ENCODE measurements at regions not wholly inside any gene's neighbourhood (a gene's known extent, or its start where the extent isn't known, plus 50 kb on each side); places are given as distances from the start of the nearest gene placed in this dataset.
"Not testable (repeated sequence)": the region's sequence is repeated elsewhere in the genome, so short reads cannot be mapped to it uniquely, and the experiment has no call there.

DNA sequence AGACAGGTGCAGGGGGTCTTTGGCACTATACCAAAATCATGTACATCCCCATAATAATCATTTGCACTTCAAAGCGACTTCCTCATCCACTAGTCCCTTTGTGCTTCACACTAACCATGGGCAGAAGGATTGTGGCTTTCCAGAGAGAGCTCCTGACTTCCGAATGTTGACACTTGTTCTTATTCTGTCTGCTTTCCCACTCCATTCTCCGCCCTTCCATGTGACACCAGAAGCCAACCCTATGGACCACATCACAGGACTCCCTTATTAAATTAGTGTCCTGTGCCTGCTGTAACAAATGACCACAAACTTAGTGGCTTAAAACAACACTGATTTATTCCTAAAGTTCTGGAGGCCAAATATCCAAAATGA lies 91.6 kb downstream of the CMC2 start:
- no peak for DNase-seq (ENCODE audit: low spot score)

DNA sequence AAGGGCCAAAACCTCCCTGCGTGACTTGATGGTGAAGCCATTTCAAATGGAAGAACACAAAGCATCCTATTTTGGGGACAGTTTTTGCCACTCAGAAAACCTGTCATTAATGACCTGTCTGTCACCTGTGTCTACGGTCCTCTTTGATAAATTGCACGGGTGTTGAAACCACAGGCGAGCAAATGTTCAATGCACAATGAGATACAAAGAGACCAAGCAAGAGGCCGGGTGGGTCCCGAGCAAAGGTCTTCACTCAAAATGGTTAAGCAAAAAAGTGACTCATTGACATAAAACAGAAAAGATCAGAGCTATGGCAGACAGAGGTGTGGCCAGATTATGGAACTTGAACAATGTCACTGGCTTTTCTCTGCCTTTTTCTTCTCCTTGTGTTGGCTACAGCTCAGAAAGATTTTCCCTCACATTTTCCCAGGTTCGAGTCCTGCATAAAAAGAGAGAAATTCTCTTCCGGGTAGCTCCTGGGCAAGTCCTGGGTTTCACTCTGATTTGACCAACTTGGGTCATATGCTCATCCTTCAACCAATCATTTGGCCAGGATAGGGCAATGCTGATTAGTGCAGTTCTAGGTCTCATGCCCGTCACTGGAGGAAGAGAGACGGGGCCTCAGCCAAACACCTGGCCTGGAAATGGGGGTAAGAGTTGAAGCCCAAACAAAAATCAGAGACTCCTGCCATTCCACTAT lies 92.2 kb downstream of the CMC2 start:
- DNase-seq (ENCODE audit: low spot score): no peak

DNA sequence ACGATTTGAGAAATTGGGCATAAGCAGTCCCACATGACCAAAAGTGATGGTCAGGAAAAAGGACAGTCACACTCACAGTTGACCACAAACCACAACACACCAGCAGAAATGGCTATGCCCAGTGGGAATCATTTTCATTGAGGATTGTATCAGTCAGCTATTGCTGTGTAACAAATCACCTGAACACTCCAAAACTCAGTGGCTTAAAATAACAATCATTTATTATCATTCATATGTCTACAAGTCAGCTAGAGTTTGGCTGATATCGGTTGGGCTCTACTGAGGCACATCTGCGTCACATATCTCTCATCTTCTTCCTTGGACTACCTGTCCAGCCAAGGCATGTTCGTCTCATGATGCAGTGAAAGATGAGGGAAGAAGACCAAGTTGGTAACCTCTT lies 93.3 kb downstream of the CMC2 start:
- DNase-seq (ENCODE audit: low spot score): no peak

DNA sequence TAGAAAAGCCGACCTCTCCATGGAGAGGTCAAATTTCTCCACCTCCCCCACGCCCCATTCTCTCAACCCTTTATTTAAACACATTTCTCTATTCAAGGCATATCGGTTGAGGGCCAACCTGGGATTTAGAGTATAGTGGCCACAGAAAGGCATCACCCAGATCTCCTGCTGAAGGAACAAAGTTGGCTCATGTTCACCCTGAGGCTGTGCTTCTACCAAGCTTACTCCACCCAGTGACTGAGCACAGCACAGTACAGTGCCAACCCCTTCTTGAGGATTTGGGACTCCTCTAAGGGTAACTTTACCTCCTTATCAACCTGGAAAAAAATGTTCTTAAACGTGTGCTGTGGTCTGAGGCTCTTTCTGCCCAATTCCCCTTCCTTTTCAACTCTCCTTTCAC lies 94.0 kb downstream of the CMC2 start:
- DNase-seq (ENCODE audit: low spot score): no peak

DNA sequence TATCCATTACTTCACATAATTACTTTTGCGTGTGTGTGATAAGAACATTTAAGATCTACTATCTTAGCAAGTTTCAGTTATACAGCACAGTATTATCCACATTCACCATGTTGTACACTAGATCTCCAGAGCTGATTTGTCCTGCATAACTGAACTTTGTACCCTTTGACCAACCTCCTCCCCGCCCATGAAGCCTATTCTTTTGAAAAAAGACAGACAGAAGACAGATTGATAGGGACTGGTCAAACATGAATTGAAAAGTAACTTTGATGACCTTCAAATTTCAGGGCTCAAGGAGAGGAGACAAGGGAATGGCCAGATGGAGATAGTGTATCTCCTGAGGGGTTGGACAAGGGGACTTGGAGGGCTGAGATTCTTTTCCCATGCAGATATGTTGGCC lies 96.3 kb downstream of the CMC2 start:
- no peak for DNase-seq (ENCODE audit: low spot score)

DNA sequence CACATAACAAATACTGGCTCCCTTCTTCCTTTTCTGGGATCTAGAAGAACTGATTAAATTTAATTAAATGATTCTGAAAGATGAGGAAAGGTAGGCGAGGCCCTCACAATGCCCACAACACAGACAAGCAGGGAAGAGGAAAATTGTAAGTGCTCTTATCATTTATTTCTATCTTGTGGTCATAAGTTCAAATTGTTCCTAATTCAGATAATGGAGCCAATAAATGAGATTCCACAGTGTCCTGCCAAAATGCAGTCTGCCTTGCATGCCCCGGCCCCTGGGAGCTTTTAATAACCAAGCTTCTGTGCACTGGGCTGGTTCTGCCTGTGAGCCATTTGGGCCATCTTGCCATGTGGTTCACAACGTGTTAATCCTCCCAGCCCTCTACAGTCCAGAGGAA lies 97.0 kb downstream of the CMC2 start:
- DNase-seq (ENCODE audit: low spot score): no peak

DNA sequence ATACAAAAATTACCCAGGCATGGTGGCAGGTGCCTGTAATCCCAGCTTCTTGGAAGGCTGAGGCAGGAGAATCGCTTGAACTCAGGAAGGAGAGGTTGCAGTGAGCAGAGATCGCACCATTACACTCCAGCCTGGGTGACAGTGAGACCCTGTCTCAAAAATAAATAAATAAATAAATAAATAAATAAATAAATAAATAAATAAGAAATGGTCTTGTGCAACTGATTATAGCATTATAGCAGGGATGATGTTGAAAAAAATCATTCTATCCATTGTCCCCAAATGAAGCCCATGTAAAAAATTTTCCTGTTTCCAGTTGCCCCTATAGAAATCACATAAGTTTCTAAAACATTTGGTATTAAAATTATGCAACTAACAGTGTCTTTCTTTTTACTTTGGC lies 100.5 kb downstream of the CMC2 start:
- DNase-seq (ENCODE audit: low spot score): not testable (repeated sequence)

DNA sequence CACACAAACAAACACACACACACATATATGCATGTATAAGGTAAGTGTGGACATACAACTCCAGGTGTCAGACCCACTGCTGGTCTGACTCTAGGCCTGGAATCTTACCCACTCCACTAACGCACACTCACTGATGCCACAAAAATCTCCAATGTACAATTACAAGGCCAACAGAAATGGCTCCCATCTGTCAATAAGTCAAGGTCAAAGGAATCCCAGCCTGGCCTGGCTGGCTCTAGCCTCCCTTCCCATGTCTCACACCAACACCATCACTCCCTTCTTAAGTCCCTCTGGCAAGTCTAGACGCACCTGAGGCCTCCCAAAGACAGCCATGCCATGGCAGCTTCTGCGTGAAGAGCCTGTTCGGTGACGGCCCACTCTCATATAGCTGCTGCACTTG lies 99.2 kb upstream of the CDYL2 start:
- DNase-seq (ENCODE audit: low spot score): no peak

DNA sequence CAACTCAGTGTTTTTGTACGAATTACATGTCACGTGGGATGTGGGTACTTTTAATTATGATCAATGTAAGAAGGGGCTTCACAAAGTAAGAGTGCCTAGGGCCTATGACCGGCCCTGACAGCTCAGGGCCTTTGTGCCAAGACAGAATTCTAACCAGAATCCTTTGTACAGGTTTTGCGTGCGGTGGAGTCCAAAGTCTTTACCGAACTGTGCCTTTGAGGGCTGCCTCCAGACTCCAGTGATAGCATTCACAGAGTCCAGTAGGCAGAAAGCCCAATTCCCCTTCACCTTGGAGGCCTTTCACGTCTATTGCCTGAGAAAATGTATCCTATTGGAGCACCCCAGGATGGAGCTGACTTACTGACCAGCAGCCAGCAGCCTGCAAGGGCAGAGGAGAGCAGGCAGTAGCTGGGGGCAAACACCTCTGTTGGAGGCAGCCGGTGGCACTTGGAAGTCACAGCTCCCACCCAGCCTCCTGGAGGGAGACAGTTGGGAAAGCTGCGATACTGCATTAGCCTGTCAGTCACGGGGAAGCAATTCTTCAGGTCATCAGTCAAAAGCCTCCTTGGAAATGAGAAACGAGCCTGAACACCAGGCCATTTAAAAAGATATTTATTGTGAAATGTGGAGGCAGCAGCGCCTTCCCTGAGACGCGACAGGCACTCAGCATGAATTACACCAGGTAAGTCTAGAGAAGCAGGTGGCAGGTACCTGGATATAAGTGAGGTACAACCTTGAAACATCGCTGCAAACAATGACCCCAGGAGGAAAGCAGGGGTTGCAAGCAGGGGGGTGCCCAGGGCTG lies 98.1 kb upstream of the CDYL2 start:
- DNase-seq (ENCODE audit: low spot score): no peak

DNA sequence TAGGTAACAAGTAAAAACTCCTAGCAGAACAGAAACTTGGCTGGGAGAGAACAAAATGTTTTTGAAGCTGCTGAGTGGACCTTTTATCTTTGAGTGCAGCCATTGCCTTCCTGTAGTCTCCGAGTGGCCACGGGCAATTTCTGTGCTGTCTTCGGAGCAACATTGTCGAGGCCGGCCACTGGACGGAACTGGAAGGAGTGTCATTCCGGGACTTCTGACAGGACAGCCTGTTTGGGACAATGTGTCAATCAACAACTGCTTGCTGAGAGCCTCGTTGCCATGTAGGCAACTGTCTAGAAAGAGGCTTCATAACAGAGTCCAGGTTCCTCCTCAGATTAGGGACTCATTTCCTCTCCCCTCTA lies 96.2 kb upstream of the CDYL2 start:
- no peak for DNase-seq (ENCODE audit: low spot score)

DNA sequence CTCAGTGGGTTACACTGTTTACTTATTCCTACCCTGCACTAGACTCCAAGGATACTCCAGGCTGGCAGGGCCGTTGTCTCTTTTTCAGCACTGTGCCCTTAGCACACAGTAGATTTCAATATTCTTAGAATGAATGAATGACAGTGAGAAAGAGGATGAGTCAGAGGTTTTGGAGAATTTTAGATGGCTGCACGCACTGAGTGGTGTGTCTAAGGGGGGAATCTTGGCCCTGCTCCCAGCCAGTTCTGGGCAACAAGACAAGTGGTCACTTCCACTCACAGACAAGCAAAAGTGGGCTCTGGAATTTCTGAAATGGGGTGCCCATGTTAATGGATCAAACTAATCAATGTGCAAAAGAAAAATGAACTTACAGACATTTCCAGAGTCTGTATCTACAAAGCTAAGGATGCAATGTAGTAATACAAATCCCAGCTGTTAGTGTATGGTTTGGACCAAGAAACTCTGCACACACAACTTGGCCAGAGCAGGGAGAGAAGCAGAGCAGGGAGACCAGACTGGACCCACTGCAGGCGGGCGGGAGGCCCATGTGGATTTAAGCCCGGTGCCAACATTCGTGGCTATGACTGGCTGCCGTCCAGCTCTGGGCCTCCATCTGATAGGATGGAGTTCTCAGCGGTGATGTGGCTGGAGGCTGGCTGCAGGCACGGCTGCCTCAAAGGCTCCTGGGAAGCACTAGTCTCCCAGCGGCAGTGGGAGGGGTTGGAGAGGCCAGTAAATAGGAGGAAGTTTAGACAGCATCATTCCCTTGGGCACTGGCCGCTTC lies 95.6 kb upstream of the CDYL2 start:
- peak; percentile 66 for DNase-seq (ENCODE audit: low spot score)

DNA sequence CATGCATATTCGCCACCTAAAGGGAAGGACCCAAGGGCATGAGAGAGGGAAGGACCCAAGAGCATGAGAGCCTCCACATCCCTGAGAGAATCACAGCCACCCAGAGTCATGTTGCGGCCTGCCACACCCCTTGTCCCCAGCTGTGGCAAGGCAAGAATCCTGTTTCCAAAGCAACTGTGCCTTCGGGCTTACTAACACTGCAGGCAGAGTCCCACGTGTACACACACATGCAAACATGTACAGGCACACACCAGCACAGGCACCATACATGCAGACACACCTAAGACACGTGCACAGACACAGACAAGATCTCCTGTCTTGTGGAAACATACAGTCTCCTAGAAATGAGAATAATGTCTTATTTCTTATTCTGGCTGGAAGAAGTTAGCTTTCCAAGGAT lies 92.4 kb upstream of the CDYL2 start:
- DNase-seq (ENCODE audit: low spot score): no peak

DNA sequence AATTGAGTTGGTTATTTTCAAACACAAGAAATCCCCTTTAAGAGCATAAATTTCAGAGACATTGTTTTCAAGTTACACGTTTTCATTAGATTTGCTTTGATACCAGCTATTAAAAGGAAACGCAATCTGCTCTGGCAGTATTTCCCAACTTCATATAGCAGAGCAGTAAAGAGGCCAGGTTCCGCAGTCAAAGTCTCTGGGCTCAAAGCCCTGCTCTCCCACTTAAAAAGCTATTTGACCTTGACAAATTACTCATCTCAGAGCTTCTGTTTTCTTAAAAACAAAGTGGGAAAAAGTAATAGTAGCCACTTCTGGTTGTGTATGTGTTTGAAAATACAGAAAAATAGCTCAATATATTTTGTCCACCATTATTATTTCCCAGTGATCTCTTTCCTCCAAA lies 89.7 kb upstream of the CDYL2 start:
- no peak for DNase-seq (ENCODE audit: low spot score)

DNA sequence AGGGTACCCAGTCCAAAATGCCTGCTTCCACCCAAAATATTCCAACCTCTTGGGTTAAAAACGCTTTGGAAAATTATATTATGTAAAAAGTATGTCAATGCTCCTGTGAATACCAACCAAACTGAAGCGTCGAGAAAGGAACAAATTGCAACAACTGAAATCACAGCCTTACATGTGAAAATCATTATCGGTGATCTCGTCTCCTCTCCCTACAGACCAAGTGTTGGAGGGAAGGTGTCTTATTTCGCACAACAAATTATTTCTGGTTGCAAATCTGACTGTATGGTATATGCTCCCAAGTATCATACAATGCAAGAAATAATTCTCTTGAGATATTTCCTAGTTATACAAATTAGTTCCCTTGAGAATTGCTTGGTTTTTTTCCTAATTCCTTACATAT lies 89.3 kb upstream of the CDYL2 start:
- DNase-seq (ENCODE audit: low spot score): no peak

DNA sequence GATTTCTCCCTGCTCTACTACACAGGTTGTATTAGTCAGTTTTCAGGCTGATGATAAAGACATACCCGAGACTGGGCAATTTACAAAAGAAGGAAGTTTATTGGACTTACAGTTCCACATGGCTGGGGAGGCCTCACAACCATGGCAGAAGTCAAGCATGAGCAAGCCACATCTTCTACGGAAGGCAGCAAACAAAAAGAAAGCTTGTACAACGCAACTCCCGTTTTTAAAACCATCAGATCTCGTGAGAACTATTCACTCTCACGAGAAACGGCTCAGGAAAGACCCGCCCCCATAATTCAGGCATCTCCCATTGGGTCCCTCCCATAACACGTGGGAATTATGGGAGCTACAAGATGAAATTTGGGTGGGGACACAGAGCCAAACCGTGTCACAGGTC lies 88.0 kb upstream of the CDYL2 start:
- DNase-seq (ENCODE audit: low spot score): not testable (repeated sequence)

DNA sequence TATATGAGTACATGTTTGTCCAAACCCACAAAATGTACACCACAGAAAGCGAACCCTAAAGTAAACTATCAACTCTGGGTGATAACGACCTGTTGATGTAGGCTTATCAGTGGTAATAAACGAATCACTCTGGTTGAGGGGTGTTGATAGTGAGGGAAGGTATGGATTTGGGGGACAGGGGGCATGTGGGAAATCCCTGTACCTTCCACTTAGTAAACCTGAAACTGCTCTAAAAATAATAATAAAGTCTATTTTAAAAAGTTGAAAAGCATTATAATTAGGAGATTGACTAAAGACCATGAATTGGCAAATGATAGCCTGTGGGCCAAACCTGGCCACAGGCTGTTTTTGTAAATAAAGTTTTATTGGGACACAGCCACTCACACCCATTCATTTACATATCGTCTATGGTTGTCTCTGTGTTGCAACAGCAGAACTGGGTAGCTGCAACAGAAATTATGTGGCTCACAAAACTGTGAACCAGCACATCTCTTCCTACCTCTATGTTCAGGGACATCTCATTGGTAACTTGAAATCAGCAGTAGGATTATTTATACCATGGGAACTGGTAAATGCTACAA lies 85.5 kb upstream of the CDYL2 start:
- DNase-seq (ENCODE audit: low spot score): no peak

DNA sequence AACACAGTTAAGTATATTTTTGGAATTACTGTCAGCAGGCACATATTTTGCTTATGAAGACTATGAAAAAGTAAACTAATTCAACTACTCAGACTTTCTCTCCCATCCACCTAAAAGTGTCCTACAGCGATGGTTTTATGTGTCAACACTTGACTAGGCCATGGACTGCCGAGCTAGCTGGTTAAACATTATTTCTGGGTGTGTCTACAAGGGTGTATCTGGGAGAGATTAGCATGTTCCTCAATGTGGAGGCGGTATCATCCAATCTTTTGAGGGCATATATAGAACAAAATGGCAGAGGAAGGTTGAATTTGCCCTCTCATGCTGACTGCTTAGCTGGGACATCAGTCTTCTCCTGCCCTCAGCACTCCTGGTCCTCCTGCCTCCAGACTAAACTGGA lies 82.7 kb upstream of the CDYL2 start:
- no peak for DNase-seq (ENCODE audit: low spot score)

DNA sequence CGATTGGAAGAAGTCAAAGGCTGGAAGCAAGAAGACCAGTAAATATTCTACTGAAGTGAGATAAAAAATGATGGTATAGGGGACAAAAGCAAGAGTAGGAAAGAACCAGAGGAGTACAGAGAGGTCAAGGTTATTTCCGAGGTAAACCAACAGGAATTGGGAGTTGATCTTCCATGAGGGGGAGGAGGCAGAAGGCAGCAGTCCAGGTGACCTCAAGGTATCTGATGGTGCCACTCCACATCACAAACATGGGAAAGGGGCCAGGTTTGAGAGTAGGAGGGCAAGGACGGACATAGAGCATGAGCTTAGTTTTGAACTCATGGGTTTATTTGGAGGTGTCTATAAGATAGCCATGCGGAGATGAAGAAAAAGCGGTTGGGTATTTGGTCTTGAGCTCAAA lies 79.4 kb upstream of the CDYL2 start:
- no peak for DNase-seq (ENCODE audit: low spot score)

DNA sequence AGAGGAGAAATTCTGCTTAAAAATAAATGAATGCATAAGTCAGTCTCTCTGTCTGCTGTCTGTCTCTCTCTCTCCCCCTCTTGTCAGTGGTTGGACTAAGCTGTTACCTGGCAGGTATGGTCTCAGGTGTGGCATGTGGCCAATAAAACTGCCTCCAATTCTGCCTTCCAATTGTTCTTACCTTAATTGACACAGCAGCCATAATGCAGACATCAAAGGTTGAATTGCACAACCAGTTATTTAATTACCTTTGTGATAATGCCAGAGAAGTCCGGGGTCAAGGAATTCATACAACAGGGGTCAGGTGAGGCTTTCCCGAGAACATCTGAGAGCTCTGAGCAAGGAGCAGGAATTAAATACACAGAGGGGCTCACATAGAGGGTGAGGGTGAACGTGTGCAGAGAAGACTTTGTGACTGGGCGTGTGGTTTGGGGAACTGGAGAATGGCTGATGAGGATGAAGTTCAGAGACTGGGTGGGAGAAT lies 78.8 kb upstream of the CDYL2 start:
- no peak for DNase-seq (ENCODE audit: low spot score)

DNA sequence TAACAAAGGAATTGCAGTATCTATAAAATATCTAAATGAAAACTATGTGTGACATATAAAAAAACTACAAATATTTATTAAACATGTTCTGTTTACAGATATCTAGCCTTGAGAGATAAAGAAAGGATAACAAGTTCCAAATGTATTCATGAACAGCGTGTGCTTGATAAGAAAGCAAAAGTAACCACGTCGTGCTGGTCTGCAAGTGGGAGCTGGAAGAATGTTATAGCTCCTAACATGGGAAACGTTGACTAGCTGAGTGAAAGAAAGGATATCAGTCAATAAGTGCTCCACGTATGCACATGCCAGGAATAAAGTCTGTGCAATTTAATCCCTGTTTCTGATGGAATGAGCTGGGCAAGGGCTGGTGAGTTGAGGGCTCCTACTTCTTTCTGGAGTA lies 71.2 kb upstream of the CDYL2 start:
- DNase-seq (ENCODE audit: low spot score): no peak

DNA sequence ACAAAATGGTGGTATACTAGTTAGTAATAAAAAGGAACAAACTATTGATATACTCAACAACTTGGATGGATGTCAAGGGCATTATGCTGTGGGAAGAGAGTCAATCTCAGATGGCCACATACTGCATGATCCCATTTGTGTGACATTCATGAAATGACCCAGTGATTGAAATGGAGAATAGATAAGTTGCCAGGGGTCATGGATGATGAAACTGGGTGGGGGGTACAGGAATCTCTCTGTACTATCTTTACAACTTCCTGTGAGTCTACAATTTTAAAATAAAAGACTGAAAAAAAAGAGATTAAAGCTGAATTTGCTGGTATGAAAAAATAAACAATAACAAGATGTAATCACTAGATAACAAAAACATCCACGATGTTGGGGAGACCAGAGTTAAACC lies 70.5 kb upstream of the CDYL2 start:
- no peak for DNase-seq (ENCODE audit: low spot score)

DNA sequence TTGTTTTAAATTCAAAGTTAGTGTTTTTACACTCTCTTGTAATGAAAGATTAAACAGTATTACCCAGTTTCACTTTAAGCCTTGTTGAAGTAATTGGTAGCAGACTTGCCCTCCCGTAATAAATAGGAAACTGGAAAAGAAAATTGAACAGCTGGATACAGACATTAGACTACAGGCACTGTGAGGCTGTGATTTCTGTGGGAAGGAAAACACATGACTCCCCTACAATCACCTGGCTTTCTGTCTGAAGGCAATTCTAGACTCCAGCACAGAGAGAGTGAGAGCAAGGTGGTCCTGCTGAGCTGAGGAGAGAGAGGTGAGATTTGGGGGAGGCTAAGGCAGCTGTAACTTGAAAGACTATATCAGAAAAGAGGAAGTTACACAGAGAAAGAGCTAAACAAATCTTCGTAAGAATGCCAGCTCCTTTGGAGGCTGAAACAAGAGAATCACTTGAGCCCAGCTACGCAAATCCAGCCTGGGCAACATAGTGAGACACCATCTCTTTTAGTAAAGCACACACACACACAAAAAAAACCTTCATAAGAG lies 57.8 kb upstream of the CDYL2 start:
- DNase-seq (ENCODE audit: low spot score): no peak

All from A172 (cell line).